AML-193 (cell line): ENCODE measurements at regions not wholly inside any gene's neighbourhood (a gene's known extent, or its start where the extent isn't known, plus 50 kb on each side); places are given as distances from the start of the nearest gene placed in this dataset.
"Not testable (repeated sequence)": the region's sequence is repeated elsewhere in the genome, so short reads cannot be mapped to it uniquely, and the experiment has no call there.

Source experiments
- DNase-seq, 2 experiments: peaks; one replicate each; lab custom pipeline; 2025; lab: John Stamatoyannopoulos, UW

GRCh38 chr12:131619106-131619642 lies 91.7 kb upstream of the SFSWAP start:
- DNase-seq: no peak

- no peak for DNase-seq
These were observed 91.0 kb upstream of the SFSWAP start for GRCh38 chr12:131619736-131620506.

DNA sequence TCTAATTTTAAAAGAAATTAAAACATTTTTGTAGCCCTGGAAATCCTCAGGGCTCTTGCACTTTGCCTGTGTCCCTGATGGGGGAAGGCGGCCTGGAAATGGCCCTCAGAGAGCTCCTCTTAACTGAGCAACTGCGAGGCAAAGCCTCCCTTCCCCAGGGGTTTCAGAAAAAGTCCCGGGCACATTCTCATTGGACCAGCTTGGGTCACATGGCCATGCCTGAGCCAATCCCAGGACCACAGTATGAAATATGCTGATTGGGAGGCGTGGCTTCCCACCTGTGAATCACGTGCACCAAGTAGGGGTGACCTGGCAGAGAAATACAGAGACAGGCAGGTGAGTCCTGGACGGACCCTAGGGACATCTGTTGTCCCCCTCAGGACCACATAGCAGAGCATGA lies 90.4 kb upstream of the SFSWAP start:
- DNase-seq: no peak

GRCh38 chr12:131620946-131621681 lies 89.8 kb upstream of the SFSWAP start:
- DNase-seq: no peak

DNA sequence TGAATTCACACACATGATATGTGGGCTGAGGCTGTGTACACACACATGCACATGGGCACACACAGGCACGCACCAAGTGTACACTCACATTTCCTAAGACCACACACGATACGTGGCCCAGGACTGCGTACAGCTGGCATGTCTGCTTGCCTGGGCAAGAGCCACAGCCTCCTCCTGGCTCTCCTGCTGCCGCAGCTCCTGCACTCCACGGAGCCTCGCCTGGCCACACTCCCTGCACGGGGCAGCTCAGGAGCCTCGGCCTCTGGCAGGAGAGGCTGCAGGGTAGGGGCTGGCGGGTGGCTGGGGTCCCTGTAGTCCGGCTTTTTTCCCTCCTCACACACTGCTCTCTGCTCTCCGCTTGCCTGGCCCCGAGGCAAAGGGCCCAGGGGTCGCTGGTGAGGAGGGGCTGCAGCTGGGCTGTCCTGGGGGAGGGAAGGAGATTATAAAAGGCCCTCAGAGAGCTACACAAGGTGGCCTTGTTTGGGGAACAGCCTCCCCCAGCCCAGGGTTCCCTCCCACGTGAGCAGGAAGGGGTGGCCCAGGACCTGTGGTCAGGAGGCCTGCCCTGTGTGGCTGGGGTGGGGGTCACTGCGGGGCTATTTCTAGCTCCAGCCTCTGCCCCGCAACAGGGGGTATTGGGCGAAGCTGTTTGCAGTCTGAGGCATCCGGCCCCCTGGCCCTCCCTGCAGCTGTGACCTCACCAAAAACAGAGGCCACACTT lies 89.0 kb upstream of the SFSWAP start:
- DNase-seq: no peak

DNA sequence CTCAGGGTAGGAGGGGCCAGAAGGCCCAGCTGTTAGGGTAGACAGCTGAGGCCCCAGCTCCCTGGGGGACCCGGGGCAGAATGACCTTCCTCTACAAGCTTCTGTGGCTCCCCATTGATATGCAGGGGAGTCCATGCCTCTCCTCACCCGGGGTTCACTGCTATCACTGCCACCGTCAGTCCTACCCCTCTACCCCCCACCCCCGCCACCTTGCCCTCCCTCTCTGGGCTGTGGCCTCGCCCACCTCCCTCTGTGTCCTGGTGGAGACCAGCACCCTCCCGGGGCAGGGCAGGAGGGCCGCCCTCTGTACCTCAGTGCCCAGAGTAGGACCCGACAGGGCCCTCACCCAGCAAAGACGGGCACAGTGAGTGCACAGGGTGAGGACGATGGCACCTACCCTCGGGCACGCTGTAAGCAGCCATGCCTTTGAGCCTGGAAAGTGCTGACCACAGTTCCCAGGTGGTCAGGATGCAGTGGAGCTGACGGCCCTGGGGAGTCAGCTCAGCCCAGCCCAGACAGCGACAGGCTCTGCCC lies 88.4 kb upstream of the SFSWAP start:
- DNase-seq: no peak

GRCh38 chr12:131623404-131624368 lies 87.2 kb upstream of the SFSWAP start:
- not testable (repeated sequence) for DNase-seq

GRCh38 chr12:131624369-131624739 lies 86.5 kb upstream of the SFSWAP start:
- DNase-seq: not testable (repeated sequence)

GRCh38 chr12:131624756-131625501 lies 86.0 kb upstream of the SFSWAP start:
- DNase-seq: not testable (repeated sequence)

- not testable (repeated sequence) for DNase-seq
These were observed 84.7 kb upstream of the SFSWAP start for GRCh38 chr12:131625966-131626722.

- not testable (repeated sequence) for DNase-seq
These were observed 83.5 kb upstream of the SFSWAP start for GRCh38 chr12:131627151-131628022.

- no peak for DNase-seq
These were observed 82.7 kb upstream of the SFSWAP start for GRCh38 chr12:131628023-131628740.

DNA sequence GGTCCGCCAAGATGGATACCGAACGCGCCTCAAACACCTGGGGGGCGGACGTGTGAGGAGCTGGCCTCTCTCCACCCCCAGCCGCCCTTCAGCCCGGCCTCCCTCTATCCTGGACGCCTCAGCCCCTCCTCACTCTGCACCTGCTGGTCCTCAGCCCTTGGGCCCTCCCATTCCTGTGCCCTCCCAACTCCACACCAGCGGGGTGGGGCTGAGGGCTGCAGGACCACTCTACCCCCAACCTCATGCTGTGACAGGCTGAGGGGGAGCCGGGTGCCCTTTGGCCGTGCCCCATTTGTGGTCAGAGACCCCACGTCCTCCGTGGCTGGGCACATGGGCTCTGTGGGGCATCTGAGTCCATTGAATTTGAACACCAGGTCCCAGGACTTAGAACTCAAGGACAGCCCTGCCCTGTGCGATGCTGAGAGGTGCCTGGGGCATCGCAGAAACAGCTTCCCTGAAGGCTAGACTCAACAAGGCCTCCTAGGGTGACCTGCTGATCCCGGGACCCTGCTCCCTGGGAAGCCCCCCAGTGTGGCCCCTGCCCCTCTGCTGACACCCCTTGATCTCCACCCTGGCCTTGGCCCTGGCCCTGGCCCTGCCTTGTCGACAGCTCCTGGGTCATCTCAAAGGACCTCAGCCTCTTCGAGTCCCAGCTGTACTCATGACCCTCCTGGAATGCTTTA lies 82.0 kb upstream of the SFSWAP start:
- DNase-seq: no peak

- DNase-seq: no peak
These were observed 79.7 kb upstream of the SFSWAP start for GRCh38 chr12:131631230-131631629.

DNA sequence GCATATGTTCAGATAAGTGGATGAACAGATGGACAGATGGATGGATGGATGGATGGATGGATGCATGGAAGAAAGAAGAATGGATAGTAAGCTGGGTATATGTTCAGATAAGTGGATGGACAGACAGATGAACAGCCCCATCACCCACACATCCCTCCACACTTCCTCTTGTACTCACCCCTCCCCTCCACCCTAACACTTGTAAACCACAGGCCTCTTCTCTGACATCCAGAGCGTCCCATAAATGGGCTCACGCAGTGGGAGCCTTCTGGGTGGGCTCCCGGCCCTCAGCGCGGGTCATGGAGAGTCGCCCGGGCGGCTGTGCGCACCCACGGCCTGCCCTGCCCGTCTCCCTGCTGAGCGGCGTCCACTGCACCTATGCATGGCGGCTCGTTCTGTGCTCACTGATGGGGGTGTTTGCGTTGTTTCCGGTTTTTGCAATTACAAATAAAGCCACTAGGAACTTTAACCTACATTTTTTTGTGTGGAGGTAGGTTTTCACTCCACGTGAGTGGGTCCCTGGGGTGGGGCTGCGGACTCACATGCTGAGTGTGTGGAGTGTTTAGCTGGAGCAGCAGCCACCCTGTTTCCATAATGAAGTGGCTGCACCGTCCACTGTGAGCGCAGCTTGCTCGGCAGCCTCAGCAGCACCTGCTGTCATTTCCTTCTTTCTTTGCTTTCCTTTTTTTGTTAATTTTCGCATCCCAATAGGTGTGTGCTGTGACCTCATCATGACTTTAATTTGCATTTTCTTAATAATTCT lies 78.8 kb upstream of the SFSWAP start:
- DNase-seq: not testable (repeated sequence)

- not testable (repeated sequence) for DNase-seq
These were observed 78.3 kb upstream of the SFSWAP start for GRCh38 chr12:131632652-131633023.

- not testable (repeated sequence) for DNase-seq
These were observed 77.3 kb upstream of the SFSWAP start for GRCh38 chr12:131633610-131634009.
